ENCODE measurements at regions not wholly inside any gene's neighbourhood (a gene's known extent, or its start where the extent isn't known, plus 50 kb on each side); places are given as distances from the start of the nearest gene placed in this dataset.

GRCh38 chr3:4233488-4233887 lies 69.7 kb upstream of the SETMAR start:
- no peak for TF ChIP-seq CTCF (IDR thresholded peaks at IDR 0.05; ENCODE audit: insufficient read depth, low read depth, low read length, missing control alignments)
- no peak overlapping the region for H3K4me3 ChIP-seq (ENCODE audit: low read depth, low read length)
- DNase-seq (ENCODE audit: low read depth): no peak

GRCh38 chr3:4234889-4235288 lies 68.3 kb upstream of the SETMAR start:
- no peak overlapping the region for H3K4me3 ChIP-seq (ENCODE audit: low read depth, low read length)
- no peak for TF ChIP-seq CTCF (IDR thresholded peaks at IDR 0.05; ENCODE audit: insufficient read depth, low read depth, low read length, missing control alignments)
- DNase-seq (ENCODE audit: low read depth): no peak

- H3K4me3 ChIP-seq (ENCODE audit: low read depth, low read length): no peak overlapping the region
- no peak for DNase-seq (ENCODE audit: low read depth)
- no peak for TF ChIP-seq CTCF (IDR thresholded peaks at IDR 0.05; ENCODE audit: insufficient read depth, low read depth, low read length, missing control alignments)
Observed at GRCh38 chr3:4235690-4236089, 67.5 kb upstream of the SETMAR start.

GRCh38 chr3:4241595-4242170 lies 61.5 kb upstream of the SETMAR start:
- no peak overlapping the region for H3K4me3 ChIP-seq (ENCODE audit: low read depth, low read length)
- no peak for TF ChIP-seq CTCF (IDR thresholded peaks at IDR 0.05; ENCODE audit: insufficient read depth, low read depth, low read length, missing control alignments)
- no peak for DNase-seq (ENCODE audit: low read depth)

- no peak for TF ChIP-seq CTCF (IDR thresholded peaks at IDR 0.05; ENCODE audit: insufficient read depth, low read depth, low read length, missing control alignments)
- DNase-seq (ENCODE audit: low read depth): no peak
- no peak overlapping the region for H3K4me3 ChIP-seq (ENCODE audit: low read depth, low read length)
Observed at GRCh38 chr3:4245671-4246070, 57.5 kb upstream of the SETMAR start.

GRCh38 chr3:4247391-4247790 lies 55.8 kb upstream of the SETMAR start:
- H3K4me3 ChIP-seq (ENCODE audit: low read depth, low read length): no peak overlapping the region
- TF ChIP-seq CTCF (IDR thresholded peaks at IDR 0.05; ENCODE audit: insufficient read depth, low read depth, low read length, missing control alignments): no peak
- DNase-seq (ENCODE audit: low read depth): no peak

- H3K4me3 ChIP-seq (ENCODE audit: low read depth, low read length): no peak overlapping the region
- TF ChIP-seq CTCF (IDR thresholded peaks at IDR 0.05; ENCODE audit: insufficient read depth, low read depth, low read length, missing control alignments): no peak
- DNase-seq (ENCODE audit: low read depth): no peak
Observed at GRCh38 chr3:4250064-4250463, 53.1 kb upstream of the SETMAR start.

Measured in GM12865 (cell line).